ENCODE measurements at regions not wholly inside any gene's neighbourhood (a gene's known extent, or its start where the extent isn't known, plus 50 kb on each side); places are given as distances from the start of the nearest gene placed in this dataset.

DNA sequence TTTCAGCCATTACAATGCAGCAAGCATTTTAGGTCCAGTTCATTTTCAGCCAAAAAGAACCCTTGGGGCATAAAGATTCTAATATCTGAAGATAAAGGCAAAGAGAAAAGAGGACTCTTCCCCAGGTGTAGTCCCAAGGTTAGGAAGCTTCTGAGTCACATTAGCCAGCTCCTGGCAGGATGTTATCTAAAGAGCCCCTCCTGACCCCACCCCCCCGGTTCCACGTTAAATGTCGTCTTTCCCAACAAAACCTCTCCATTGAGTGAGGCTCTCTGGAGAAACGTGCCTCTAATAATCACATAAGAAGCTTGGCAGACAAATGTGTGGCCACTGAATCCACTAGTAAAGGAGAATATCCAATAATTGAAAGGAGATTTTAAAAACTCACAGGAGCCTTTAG lies 267.7 kb downstream of the GALC start:
- ATAC-seq (peak in 1 of 2 donors; percentile 66), DNase-seq (no peak)
- no peaks in the 10 kb centered on the region for H3K9me3 ChIP-seq (ENCODE audit: control insufficient read depth, low read length)
- no peaks in the 10 kb centered on the region for H3K4me1 ChIP-seq (ENCODE audit: control insufficient read depth, insufficient read depth, low read length)
- 49% methylated on average over 4 of the region's 4 CpGs for WGBS
- H3K27ac ChIP-seq (ENCODE audit: low read length), result no peak overlapping the region
- intact Hi-C loops (cut with DNase I), result no loop called here
- H3K4me3 ChIP-seq (ENCODE audit: low read length), result no peak overlapping the region
- no peaks in the 10 kb centered on the region for H3K27me3 ChIP-seq (ENCODE audit: control insufficient read depth, insufficient read depth)

DNA sequence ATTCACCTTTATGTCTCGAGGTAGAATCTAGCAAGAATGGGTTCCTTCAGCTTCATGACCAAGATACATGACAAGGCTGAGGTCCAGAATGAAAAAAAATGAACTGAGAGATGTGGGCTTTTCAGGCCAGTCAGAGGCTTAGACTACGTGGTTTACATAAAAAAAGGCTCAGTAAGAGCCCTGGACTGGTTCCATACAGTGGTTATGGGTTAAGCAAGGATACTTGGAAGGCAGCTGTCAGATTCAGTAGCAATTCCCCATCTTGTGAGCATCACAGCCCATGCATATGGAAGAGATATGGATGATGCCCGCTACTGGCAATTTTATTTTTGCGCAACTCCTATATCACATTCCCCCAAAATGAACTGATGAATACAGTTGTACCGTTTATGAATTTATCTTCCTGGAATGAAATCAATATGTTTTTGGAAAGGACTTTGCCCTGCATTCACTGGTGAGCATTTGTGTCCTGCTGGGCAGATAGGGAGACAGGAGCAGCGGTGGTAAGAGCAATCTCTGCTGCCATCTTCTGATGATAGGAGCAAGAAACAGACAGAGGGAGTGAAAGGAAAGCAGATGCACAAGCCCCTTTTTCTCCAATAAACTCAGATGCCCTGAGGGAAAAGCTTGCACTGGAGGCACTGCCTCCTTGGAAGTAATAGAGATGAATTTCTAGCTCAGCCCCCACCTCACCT lies 280.4 kb downstream of the GALC start:
- DNase-seq (no peak), ATAC-seq (no peak)
- no peaks in the 10 kb centered on the region for H3K9me3 ChIP-seq (ENCODE audit: control insufficient read depth, low read length)
- 65% methylated on average over 6 of the region's 6 CpGs for WGBS
- no peak overlapping the region for H3K4me3 ChIP-seq (ENCODE audit: low read length)
- H3K27ac ChIP-seq (ENCODE audit: low read length), result no peak overlapping the region
- intact Hi-C loops (cut with DNase I), result no loop called here
- H3K27me3 ChIP-seq (ENCODE audit: control insufficient read depth, insufficient read depth), result no peaks in the 10 kb centered on the region
- no peaks in the 10 kb centered on the region for H3K4me1 ChIP-seq (ENCODE audit: control insufficient read depth, insufficient read depth, low read length)

DNA sequence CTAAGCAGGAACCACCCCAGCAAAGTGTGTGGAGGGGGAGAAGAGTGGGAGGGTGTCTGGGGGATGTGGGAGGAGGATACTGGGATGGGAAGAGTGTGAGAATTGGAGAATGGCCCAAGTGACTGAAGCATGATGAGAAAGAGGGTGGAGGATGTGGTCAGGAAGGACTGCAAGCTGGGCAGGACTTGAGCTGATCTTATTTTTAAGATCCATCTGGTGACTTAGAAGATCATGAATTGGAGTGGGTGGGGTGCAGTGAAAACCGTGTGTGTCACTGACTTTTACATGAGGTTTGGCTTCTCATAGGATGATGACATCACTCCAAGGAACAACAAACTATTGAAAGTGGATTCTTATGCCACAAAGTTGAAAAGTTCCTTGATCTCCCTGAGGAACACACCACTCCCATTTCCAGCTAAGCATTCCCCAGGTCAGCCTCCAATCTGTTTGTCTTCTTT lies 287.5 kb downstream of the GALC start:
- Histone ChIP-seq H3K4me1 (ENCODE audit: control insufficient read depth, insufficient read depth, low read length) (no peaks in the 10 kb centered on the region), H3K4me3 (ENCODE audit: low read length) (no peak overlapping the region), H3K27me3 (ENCODE audit: control insufficient read depth, insufficient read depth) (no peaks in the 10 kb centered on the region), H3K27ac (ENCODE audit: low read length) (no peak overlapping the region), H3K9me3 (ENCODE audit: control insufficient read depth, low read length) (no peaks in the 10 kb centered on the region)
- intact Hi-C loops (cut with DNase I), result no loop called here
- peak in 1 of 3 donors; percentile 10 for DNase-seq
- WGBS, result 21% methylated on average over 1 of the region's 1 CpG
- peak; percentile 31 to 89 for ATAC-seq

DNA sequence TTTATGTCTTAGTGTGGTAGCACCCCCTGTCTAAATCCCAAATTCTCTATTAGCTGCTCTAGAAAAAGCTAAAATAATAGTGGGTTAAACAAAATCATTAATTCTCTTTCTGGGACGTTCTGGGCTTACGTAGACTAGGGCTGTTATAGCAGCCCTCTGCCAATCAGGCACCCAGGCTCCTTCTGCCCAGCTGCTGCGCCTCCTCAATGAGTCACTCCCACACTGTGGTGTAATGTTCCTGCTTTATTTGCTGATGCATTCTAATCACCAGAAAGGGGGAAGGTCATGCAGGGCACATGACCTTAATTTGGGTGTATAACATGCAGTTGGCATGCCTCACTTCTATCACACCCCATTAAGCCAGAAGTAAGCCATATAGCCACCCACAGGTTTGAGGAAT lies 294.5 kb downstream of the GALC start:
- intact Hi-C loops (cut with DNase I), result no loop called here
- Histone ChIP-seq H3K9me3 (ENCODE audit: control insufficient read depth, low read length) (no peaks in the 10 kb centered on the region), H3K4me1 (ENCODE audit: control insufficient read depth, insufficient read depth, low read length) (no peaks in the 10 kb centered on the region), H3K4me3 (ENCODE audit: low read length) (no peak overlapping the region), H3K27ac (ENCODE audit: low read length) (no peak overlapping the region), H3K27me3 (ENCODE audit: control insufficient read depth, insufficient read depth) (no peaks in the 10 kb centered on the region)
- DNase-seq (no peak), ATAC-seq (no peak)
- WGBS, result 73% methylated on average over 3 of the region's 3 CpGs

DNA sequence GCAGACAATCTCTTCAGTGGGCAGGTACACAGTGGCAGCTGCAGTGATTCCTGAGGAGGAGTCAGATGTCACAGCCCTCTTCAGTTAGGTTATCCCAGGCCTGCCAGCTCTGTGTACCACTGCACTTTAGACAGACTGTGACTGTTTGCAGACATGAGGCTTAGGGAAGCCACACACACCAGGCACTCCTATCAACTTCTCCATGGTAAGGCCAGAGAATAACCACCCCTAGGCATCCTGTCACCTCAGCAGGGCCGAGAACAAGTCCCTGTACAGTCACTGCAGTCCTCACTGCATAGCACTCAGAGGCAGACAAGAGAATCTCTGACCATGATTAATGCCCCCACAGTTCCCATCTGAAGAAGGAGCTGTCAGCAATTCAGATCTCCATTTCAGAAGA lies 296.5 kb downstream of the GALC start:
- WGBS, result 80% methylated on average over 1 of the region's 1 CpG

DNA sequence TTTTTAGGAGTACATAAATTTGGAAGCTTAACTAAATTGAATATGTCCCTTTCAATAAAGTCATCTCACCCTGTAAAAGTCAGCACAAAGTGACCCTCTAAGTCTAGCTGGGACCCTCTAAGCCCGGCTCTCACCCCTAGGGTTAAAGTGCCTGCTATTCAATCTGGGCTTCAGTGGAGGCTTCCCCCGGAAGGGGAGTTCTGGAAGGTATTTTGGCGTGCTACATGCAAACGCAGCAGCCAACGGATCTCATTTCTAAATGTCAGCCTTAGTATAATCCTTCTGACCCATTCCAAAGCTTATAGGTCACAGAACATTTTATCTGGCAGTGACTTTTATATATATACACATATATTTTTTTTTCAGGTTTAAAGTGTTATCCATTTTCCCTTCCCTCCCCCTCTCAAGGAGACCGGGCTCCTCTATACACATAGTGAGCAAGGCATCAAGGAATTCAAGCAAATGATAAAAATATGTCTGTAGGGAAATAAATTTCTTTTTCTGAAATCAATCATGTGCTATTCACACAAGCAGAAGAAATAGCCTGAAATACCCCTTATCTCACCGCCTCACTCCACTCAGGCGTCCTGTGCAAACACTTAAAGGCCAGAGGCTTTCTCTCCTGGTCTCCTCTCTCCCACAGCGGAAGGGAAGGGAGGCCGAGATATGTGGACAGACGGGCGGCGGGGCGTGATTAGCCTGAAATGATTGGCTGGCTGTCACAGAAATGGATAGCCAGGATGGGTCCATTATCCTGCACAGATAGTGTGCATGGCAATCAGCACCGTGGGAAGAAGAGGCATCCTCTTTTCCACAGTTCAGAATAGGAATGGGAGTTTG lies 301.7 kb downstream of the GALC start:
- ATAC-seq, result peak; percentile 62 to 93
- H3K27me3 ChIP-seq (ENCODE audit: control insufficient read depth, insufficient read depth), result no peaks in the 10 kb centered on the region
- WGBS, result 22% methylated on average over 15 of the region's 15 CpGs
- H3K9me3 ChIP-seq (ENCODE audit: control insufficient read depth, low read length), result no peaks in the 10 kb centered on the region
- H3K27ac ChIP-seq (ENCODE audit: low read length), result no peak overlapping the region
- peak; percentile 24 to 33 (median 29) for DNase-seq
- no peak overlapping the region for H3K4me3 ChIP-seq (ENCODE audit: low read length)
- H3K4me1 ChIP-seq (ENCODE audit: control insufficient read depth, insufficient read depth, low read length), result no peaks in the 10 kb centered on the region
- intact Hi-C loops (cut with DNase I), result no loop called here

More for the DNA sequence above, 296.5 kb downstream of the GALC start:
- intact Hi-C loops (cut with DNase I), result no loop called here
- no peaks in the 10 kb centered on the region for H3K27me3 ChIP-seq (ENCODE audit: control insufficient read depth, insufficient read depth)
- ATAC-seq (no peak), DNase-seq (no peak)
- H3K4me1 ChIP-seq (ENCODE audit: control insufficient read depth, insufficient read depth, low read length), result no peaks in the 10 kb centered on the region
- H3K9me3 ChIP-seq (ENCODE audit: control insufficient read depth, low read length), result no peaks in the 10 kb centered on the region
- no peak overlapping the region for H3K27ac ChIP-seq (ENCODE audit: low read length)
- H3K4me3 ChIP-seq (ENCODE audit: low read length), result no peak overlapping the region

DNA sequence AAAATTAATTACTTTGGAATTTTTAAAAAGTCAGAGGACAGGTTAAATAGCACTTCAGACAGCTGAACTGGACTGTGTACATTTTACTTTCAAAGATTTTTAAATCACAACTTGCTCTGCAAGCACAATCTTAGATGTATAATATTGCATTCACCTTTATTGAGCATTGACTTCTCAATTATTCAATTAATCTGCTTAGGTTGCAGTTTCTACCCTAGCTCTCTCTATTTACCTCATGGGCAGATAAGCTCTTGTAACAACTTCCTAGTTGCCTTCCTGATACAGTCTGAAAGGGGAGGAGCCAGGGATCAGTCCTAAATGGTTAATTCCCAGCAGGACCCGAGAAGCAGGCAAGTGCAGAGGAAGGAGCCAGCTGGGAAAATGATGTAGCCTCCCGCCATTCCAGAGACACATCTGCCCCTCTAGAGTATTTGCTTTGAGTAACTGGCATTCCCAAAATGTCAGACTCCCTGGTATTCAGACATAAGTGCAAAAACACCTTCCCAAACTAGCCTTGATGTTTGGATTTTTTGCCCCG lies 302.8 kb downstream of the GALC start:
- H3K27ac ChIP-seq (ENCODE audit: low read length), result no peak overlapping the region
- intact Hi-C loops (cut with DNase I), result no loop called here
- no peaks in the 10 kb centered on the region for H3K9me3 ChIP-seq (ENCODE audit: control insufficient read depth, low read length)
- no peaks in the 10 kb centered on the region for H3K4me1 ChIP-seq (ENCODE audit: control insufficient read depth, insufficient read depth, low read length)
- WGBS, result 34% methylated on average over 3 of the region's 3 CpGs
- H3K27me3 ChIP-seq (ENCODE audit: control insufficient read depth, insufficient read depth), result no peaks in the 10 kb centered on the region
- no peak overlapping the region for H3K4me3 ChIP-seq (ENCODE audit: low read length)
- DNase-seq, result no peak
- ATAC-seq, result peak in 1 of 2 donors; percentile 67

DNA sequence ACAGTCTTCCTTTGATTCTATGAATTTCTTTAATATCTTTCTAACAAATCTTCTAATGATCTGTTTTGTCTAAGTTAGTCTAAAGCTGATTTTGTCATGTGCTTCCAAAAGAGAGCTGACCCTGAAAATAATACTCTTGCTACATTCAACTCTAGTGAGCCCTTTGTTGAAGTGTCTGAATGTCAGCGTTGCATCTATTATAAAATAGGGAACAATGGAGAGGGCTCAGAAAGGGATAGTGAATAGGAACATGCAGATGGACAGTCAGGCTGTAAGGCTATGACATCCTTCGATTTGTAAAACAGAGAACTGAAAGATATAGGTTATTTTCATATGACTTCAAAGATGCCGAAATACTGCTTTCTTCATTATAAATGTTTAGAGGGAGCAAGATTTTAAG lies 304.5 kb downstream of the GALC start:
- DNase-seq, result no peak
- Histone ChIP-seq H3K9me3 (ENCODE audit: control insufficient read depth, low read length) (no peaks in the 10 kb centered on the region), H3K27ac (ENCODE audit: low read length) (no peak overlapping the region), H3K4me1 (ENCODE audit: control insufficient read depth, insufficient read depth, low read length) (no peaks in the 10 kb centered on the region), H3K27me3 (ENCODE audit: control insufficient read depth, insufficient read depth) (no peaks in the 10 kb centered on the region), H3K4me3 (ENCODE audit: low read length) (no peak overlapping the region)
- intact Hi-C loops (cut with DNase I), result no loop called here
- no peak for ATAC-seq
- 89% methylated on average over 3 of the region's 3 CpGs for WGBS

DNA sequence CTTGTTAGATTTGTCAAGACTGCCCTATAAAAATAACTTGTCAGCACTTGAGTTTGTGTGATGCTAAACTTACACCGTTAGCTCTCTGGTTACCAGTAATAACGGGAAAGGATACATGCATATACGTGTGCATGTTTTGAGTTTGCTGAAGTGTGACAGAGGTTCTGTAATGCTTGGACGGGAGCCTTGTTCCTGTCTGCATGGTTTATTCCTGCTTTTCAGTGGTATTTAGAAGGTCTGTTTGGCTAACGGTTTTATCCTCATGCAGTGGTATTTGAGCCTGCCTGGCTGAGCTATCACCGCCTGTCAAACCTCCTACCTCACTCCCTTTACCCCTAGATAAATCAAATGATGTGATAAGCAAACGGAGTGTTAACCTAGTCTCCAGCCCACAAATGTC lies 305.6 kb downstream of the GALC start:
- no peak overlapping the region for H3K27ac ChIP-seq (ENCODE audit: low read length)
- no peak for ATAC-seq
- WGBS, result 35% methylated on average over 7 of the region's 7 CpGs

DNA sequence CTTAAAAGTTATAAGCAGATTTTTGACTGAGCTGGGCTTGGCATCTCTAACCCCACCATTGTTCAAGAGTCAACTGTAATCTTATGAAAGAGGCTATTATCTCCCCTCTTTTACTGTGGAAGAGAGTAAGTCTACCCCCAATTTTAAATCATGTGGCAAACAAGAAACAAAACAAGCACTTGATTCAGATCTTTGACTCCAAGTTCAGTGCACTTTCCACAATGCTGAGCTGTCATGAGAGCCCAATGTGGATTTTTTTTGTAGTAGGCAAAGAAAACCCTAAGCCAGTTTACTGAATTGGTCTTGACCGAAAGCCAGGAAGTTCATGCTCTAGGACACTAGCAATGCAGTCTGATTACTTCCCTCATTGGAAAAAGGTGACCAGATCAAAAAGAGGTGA lies 306.2 kb downstream of the GALC start:
- Histone ChIP-seq H3K27ac (ENCODE audit: low read length) (no peak overlapping the region), H3K9me3 (ENCODE audit: control insufficient read depth, low read length) (no peaks in the 10 kb centered on the region), H3K4me3 (ENCODE audit: low read length) (no peak overlapping the region), H3K27me3 (ENCODE audit: control insufficient read depth, insufficient read depth) (no peaks in the 10 kb centered on the region), H3K4me1 (ENCODE audit: control insufficient read depth, insufficient read depth, low read length) (no peaks in the 10 kb centered on the region)
- intact Hi-C loops (cut with DNase I), result no loop called here
- DNase-seq, result no peak
- ATAC-seq, result no peak
- 71% methylated on average over 1 of the region's 1 CpG for WGBS

More for the DNA sequence above, 305.6 kb downstream of the GALC start:
- no peaks in the 10 kb centered on the region for H3K9me3 ChIP-seq (ENCODE audit: control insufficient read depth, low read length)
- DNase-seq, result no peak
- intact Hi-C loops (cut with DNase I), result no loop called here
- H3K4me3 ChIP-seq (ENCODE audit: low read length), result no peak overlapping the region
- H3K4me1 ChIP-seq (ENCODE audit: control insufficient read depth, insufficient read depth, low read length), result no peaks in the 10 kb centered on the region
- H3K27me3 ChIP-seq (ENCODE audit: control insufficient read depth, insufficient read depth), result no peaks in the 10 kb centered on the region

DNA sequence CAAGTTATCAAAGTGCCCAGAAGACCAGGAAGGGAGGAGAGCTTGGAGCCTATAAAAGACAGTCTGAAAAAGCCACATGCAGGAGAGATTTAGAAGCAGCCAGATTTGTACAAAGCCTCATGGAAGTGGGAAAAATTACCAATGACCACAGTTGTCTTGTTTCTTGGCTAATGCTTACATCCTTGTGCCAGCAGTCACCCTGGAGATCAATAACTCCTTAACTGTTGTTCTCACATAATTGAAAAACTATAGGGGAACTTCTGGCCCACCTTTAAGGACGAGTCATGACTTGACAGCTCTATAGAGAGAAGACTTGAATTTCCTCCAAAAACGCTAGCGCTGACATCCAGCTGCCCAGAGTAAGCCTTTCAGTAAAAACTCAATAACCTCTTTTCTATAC lies 313.1 kb downstream of the GALC start:
- ATAC-seq (no peak), DNase-seq (no peak)
- Histone ChIP-seq H3K27me3 (ENCODE audit: control insufficient read depth, insufficient read depth) (no peaks in the 10 kb centered on the region), H3K9me3 (ENCODE audit: control insufficient read depth, low read length) (no peaks in the 10 kb centered on the region), H3K4me1 (ENCODE audit: control insufficient read depth, insufficient read depth, low read length) (no peaks in the 10 kb centered on the region), H3K27ac (ENCODE audit: low read length) (no peak overlapping the region), H3K4me3 (ENCODE audit: low read length) (no peak overlapping the region)
- 46% methylated on average over 3 of the region's 3 CpGs for WGBS
- intact Hi-C loops (cut with DNase I), result no loop called here
